HepG2 (cell line): ENCODE measurements at regions not wholly inside any gene's neighbourhood (a gene's known extent, or its start where the extent isn't known, plus 50 kb on each side); places are given as distances from the start of the nearest gene placed in this dataset.
A peak's percentile ranks its signal among the peaks of the same experiment; 100 is the strongest.

Experiments
- AGO1 ChIP-seq: fragments of 200-400 bp; formaldehyde crosslinking; IDR thresholded peaks from 2 replicates; pipeline ENCODE4 v1.6.1; 2017; ENCODE audit warnings: mild to moderate bottlenecking, low read depth, low read length, moderate library complexity; ENCODE audit not compliant: poor library complexity, severe bottlenecking
- ARNT2 ChIP-seq: sonication (generic); formaldehyde crosslinking; IDR thresholded peaks from 2 replicates; pipeline ENCODE4 v1.8.0; 2022; ENCODE audit warnings: mild to moderate bottlenecking, low read depth, missing genetic modification reagents, moderate library complexity
- GMEB1 ChIP-seq: sonication (generic); formaldehyde crosslinking; IDR thresholded peaks from 2 replicates; pipeline ENCODE4 v1.5.1; 2020; ENCODE audit warnings: missing genetic modification reagents, mild to moderate bottlenecking, borderline replicate concordance
- NCOR1 ChIP-seq: fragments of 200-600 bp; sonication (generic); IDR thresholded peaks from 2 replicates; pipeline ENCODE4 v1.7.0; 2017; ENCODE audit warnings: antibody characterized with exemption, low read length, borderline replicate concordance
- SP5 ChIP-seq: IDR thresholded peaks from 2 replicates; pipeline ENCODE4 v1.6.1; 2016; ENCODE audit warnings: low read depth, borderline replicate concordance
- TEAD3 ChIP-seq: optimal IDR thresholded peaks from 2 replicates; pipeline ENCODE3; 2016; ENCODE audit warnings: borderline replicate concordance
- XRCC5 ChIP-seq: fragments of 200-400 bp; formaldehyde crosslinking; optimal IDR thresholded peaks from 2 replicates; pipeline ENCODE3; 2017; ENCODE audit warnings: mild to moderate bottlenecking, low read length
- ZBTB7B ChIP-seq: sonication (generic); formaldehyde crosslinking; IDR thresholded peaks from 2 replicates; pipeline ENCODE4 v1.4.0; 2020; ENCODE audit warnings: missing genetic modification reagents
- ZKSCAN8 ChIP-seq: IDR thresholded peaks from 2 replicates; pipeline ENCODE4 v1.6.1; 2016; ENCODE audit warnings: borderline replicate concordance, missing genetic modification reagents, missing compliant biosample characterization
- ZMYM4 ChIP-seq: sonication (generic); formaldehyde crosslinking; IDR thresholded peaks from 2 replicates; pipeline ENCODE4 v1.8.1; 2023; ENCODE audit warnings: mild to moderate bottlenecking, missing genetic modification reagents
- ZNF550 ChIP-seq: sonication (generic); formaldehyde crosslinking; IDR thresholded peaks from 2 replicates; pipeline ENCODE4 v1.4.0; 2020; ENCODE audit warnings: mild to moderate bottlenecking, missing genetic modification reagents, borderline replicate concordance
- ZNF619 ChIP-seq: sonication (generic); formaldehyde crosslinking; IDR thresholded peaks from 2 replicates; pipeline ENCODE4 v1.4.0; 2020; ENCODE audit warnings: mild to moderate bottlenecking, missing genetic modification reagents
- ZNF841 ChIP-seq: sonication (generic); formaldehyde crosslinking; IDR thresholded peaks from 2 replicates; pipeline ENCODE4 v1.8.1; 2023; ENCODE audit warnings: missing genetic modification reagents, borderline replicate concordance
- ZNF878 ChIP-seq: sonication (generic); formaldehyde crosslinking; IDR thresholded peaks from 2 replicates; pipeline ENCODE4 v1.8.1; 2023; ENCODE audit warnings: mild to moderate bottlenecking, missing genetic modification reagents, moderate library complexity
- TF ChIP-seq, protein P1 (sequence below): sonication (generic); formaldehyde crosslinking; IDR thresholded peaks from 2 replicates; pipeline ENCODE4 v1.4.0; 2020; ENCODE audit warnings: missing genetic modification reagents
- TF ChIP-seq, protein P2 (sequence below): sonication (generic); formaldehyde crosslinking; IDR thresholded peaks from 2 replicates; pipeline ENCODE4 v1.4.0; 2020; ENCODE audit warnings: missing genetic modification reagents
- TF ChIP-seq, protein P3 (sequence below), 2 experiments: fragments of 450-650 bp in 1 of 2; sonication (generic) in 1 of 2; formaldehyde crosslinking; IDR thresholded peaks; 2 replicates each; pipeline versions ENCODE4 v1.5.0 to v1.8.0; 2020 to 2022; ENCODE audit warnings: mild to moderate bottlenecking in 1 of 2, missing genetic modification reagents in 1 of 2
- TF ChIP-seq, protein P4 (sequence below): sonication (generic); formaldehyde crosslinking; IDR thresholded peaks from 2 replicates; pipeline ENCODE4 v1.4.0; 2020; ENCODE audit warnings: missing genetic modification reagents
- TF ChIP-seq, protein P5 (sequence below): sonication (generic); formaldehyde crosslinking; IDR thresholded peaks from 2 replicates; pipeline ENCODE4 v1.9.0; 2021; ENCODE audit warnings: missing genetic modification reagents, borderline replicate concordance

GRCh38 chr7:41316410-41316809, 386.5 kb downstream of the INHBA start (continued):
- TF ChIP-seq, protein P1, sequence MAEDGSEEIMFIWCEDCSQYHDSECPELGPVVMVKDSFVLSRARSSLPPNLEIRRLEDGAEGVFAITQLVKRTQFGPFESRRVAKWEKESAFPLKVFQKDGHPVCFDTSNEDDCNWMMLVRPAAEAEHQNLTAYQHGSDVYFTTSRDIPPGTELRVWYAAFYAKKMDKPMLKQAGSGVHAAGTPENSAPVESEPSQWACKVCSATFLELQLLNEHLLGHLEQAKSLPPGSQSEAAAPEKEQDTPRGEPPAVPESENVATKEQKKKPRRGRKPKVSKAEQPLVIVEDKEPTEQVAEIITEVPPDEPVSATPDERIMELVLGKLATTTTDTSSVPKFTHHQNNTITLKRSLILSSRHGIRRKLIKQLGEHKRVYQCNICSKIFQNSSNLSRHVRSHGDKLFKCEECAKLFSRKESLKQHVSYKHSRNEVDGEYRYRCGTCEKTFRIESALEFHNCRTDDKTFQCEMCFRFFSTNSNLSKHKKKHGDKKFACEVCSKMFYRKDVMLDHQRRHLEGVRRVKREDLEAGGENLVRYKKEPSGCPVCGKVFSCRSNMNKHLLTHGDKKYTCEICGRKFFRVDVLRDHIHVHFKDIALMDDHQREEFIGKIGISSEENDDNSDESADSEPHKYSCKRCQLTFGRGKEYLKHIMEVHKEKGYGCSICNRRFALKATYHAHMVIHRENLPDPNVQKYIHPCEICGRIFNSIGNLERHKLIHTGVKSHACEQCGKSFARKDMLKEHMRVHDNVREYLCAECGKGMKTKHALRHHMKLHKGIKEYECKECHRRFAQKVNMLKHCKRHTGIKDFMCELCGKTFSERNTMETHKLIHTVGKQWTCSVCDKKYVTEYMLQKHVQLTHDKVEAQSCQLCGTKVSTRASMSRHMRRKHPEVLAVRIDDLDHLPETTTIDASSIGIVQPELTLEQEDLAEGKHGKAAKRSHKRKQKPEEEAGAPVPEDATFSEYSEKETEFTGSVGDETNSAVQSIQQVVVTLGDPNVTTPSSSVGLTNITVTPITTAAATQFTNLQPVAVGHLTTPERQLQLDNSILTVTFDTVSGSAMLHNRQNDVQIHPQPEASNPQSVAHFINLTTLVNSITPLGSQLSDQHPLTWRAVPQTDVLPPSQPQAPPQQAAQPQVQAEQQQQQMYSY (CRISPR knock-in tag), result no peak
- no peak for TF ChIP-seq ZBTB7B (CRISPR knock-in tag)
- TF ChIP-seq TEAD3 (CRISPR knock-in tag), result peak; percentile 96
- TF ChIP-seq ZNF619 (CRISPR knock-in tag), result no peak
- no peak for TF ChIP-seq XRCC5
- TF ChIP-seq ZNF550 (CRISPR knock-in tag), result no peak
- TF ChIP-seq ZMYM4 (CRISPR knock-in tag), result peak; percentile 66
- no peak for TF ChIP-seq ZKSCAN8 (CRISPR knock-in tag)
- TF ChIP-seq, protein P2, sequence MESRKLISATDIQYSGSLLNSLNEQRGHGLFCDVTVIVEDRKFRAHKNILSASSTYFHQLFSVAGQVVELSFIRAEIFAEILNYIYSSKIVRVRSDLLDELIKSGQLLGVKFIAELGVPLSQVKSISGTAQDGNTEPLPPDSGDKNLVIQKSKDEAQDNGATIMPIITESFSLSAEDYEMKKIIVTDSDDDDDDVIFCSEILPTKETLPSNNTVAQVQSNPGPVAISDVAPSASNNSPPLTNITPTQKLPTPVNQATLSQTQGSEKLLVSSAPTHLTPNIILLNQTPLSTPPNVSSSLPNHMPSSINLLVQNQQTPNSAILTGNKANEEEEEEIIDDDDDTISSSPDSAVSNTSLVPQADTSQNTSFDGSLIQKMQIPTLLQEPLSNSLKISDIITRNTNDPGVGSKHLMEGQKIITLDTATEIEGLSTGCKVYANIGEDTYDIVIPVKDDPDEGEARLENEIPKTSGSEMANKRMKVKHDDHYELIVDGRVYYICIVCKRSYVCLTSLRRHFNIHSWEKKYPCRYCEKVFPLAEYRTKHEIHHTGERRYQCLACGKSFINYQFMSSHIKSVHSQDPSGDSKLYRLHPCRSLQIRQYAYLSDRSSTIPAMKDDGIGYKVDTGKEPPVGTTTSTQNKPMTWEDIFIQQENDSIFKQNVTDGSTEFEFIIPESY (CRISPR knock-in tag), result no peak
- TF ChIP-seq GMEB1 (CRISPR knock-in tag), result no peak
- TF ChIP-seq, protein P3, sequence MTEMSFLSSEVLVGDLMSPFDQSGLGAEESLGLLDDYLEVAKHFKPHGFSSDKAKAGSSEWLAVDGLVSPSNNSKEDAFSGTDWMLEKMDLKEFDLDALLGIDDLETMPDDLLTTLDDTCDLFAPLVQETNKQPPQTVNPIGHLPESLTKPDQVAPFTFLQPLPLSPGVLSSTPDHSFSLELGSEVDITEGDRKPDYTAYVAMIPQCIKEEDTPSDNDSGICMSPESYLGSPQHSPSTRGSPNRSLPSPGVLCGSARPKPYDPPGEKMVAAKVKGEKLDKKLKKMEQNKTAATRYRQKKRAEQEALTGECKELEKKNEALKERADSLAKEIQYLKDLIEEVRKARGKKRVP (CRISPR knock-in tag; IDR thresholded peaks at IDR 0.05), result peak in 1 of 2 experiments; percentile 45; a peak in 1 of 4 replicates
- TF ChIP-seq, protein P4, sequence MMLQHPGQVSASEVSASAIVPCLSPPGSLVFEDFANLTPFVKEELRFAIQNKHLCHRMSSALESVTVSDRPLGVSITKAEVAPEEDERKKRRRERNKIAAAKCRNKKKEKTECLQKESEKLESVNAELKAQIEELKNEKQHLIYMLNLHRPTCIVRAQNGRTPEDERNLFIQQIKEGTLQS (CRISPR knock-in tag), result no peak
- TF ChIP-seq AGO1, result no peak
- TF ChIP-seq NCOR1, result peak; percentile 74; the same call in 1 of the 2 replicates
- TF ChIP-seq ARNT2, result no peak
- TF ChIP-seq, protein P5, sequence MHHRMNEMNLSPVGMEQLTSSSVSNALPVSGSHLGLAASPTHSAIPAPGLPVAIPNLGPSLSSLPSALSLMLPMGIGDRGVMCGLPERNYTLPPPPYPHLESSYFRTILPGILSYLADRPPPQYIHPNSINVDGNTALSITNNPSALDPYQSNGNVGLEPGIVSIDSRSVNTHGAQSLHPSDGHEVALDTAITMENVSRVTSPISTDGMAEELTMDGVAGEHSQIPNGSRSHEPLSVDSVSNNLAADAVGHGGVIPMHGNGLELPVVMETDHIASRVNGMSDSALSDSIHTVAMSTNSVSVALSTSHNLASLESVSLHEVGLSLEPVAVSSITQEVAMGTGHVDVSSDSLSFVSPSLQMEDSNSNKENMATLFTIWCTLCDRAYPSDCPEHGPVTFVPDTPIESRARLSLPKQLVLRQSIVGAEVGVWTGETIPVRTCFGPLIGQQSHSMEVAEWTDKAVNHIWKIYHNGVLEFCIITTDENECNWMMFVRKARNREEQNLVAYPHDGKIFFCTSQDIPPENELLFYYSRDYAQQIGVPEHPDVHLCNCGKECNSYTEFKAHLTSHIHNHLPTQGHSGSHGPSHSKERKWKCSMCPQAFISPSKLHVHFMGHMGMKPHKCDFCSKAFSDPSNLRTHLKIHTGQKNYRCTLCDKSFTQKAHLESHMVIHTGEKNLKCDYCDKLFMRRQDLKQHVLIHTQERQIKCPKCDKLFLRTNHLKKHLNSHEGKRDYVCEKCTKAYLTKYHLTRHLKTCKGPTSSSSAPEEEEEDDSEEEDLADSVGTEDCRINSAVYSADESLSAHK, result no peak
- peak; percentile 99 for TF ChIP-seq SP5 (CRISPR knock-in tag)
- TF ChIP-seq ZNF878, result peak; percentile 82; the same call in 1 of the 2 replicates
- no peak for TF ChIP-seq ZNF841 (CRISPR knock-in tag)
